ENCODE measurements at regions not wholly inside any gene's neighbourhood (a gene's known extent, or its start where the extent isn't known, plus 50 kb on each side); places are given as distances from the start of the nearest gene placed in this dataset.
"Not testable (repeated sequence)": the region's sequence is repeated elsewhere in the genome, so short reads cannot be mapped to it uniquely, and the experiment has no call there.

GRCh38 chr14:106488291-106488690 is 961.9 kb downstream of the TMEM121 start:
- no peak for DNase-seq

DNA sequence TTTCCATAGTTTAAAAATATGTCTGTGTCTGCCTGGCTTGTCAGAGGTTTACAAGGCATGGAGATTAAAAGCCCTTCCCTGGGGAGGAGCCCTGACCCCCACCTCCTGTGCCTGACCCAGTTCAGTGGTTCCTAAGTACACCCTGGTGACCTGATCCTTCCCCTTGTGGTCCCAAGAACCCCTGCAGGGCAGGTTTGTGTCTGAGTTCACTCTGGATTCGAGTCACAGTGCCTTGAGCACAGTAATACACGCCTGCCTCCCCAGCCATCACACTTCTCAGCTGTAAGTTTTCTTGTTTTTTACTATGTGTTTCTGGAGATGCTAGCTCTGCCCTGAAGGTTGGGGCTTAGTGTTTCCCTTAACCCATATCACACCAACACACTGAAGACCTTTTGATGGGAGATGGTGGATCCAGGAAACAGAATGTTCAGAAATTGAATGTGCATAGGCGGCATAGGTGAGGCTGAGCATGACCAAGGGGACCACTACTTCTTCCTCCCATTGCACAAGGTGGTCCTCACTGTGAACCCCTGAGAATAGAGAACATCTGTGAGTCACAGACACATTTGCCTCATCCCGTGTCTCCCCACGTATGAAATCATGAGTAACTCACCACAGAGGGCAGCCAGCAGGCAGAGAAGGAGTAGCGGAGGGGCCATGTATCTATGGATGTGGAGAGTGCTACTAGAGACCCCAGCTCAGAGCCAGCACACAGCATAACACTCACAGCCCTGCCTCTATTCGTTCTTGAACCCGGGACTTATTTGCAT is 962.9 kb downstream of the TMEM121 start:
- no peak for DNase-seq

GRCh38 chr14:106490442-106490841 is 964.1 kb downstream of the TMEM121 start:
- DNase-seq = no peak

DNA sequence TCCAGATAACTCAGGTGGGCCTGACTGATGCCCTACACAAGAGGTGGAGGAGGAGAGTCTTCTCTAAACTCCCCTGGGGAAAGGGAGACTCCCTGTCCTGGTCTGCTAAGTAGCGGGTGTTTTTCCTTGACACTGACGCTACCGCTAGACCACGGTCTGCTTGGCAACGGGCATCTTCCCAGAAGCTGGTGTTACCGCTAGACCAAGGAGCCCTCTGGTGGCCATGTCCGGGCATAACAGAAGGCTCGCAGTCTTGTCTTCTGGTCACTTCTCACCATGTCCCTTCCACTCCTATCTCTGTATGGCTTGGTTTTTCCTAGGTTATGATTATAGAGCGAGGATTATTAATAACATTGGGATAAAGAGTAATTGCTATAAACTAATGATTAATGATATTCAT is 965.5 kb downstream of the TMEM121 start:
- DNase-seq = no peak

- DNase-seq = no peak
Observed at GRCh38 chr14:106493962-106494823, 967.8 kb downstream of the TMEM121 start.

DNA sequence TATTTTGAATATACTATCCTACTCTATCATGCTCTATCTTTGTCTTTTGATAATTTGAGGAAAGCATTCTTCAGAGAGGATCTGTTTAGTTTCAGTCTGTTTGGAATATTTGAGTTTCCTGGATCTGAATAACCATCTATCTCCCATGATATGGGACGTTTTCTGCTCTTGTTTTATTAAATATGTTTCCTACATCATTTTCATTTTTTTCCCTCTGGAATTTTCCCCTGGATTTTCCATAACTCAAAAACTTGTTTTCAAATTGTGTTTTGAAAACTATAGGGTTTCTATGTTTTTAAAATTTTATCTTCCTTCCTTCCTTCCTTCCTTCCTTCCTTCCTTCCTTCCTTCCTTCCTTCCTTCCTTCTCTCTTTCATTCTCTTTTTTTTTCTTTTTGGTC is 974.2 kb downstream of the TMEM121 start:
- DNase-seq = no peak

GRCh38 chr14:106501898-106502297 is 975.5 kb downstream of the TMEM121 start:
- no peak for DNase-seq

DNA sequence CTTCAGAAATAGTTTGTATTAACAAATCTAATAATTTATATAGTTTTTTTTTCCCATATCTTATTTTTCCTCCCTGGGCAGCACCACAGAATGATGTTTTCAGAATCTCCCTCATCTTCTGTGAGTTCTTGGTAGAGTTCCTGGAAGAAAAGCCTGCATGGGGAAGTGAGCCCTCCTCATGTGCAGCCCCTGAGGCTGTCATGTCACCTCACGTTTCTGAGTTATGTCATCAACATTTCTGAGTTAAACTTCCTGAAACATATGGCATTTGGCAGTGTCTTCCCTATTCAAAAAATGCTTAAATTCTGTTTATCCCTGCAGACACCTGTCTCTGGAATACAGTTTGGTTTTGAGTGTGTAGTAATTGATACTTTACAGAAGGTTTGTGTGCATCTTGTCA is 979.0 kb downstream of the TMEM121 start:
- no peak for DNase-seq

DNA sequence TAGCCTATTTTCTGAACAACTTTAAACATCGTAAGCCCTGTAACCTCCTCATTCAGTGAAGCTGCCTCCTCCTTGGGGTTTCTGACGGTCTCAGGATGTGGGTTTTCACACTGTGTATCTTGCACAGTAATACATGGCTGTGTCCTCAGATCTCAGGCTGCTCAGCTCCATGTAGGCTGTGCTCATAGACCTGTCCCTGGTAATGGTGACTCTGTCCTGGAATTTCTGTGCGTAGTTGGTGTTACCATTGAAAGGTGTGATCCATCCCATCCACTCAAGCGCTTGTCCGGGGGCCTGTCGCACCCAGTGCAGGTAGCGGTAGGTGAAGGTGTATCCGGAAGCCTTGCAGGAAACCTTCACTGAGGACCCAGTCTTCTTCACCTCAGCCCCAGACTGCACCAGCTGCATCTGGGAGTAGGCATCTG is 980.5 kb downstream of the TMEM121 start:
- no peak for DNase-seq

DNA sequence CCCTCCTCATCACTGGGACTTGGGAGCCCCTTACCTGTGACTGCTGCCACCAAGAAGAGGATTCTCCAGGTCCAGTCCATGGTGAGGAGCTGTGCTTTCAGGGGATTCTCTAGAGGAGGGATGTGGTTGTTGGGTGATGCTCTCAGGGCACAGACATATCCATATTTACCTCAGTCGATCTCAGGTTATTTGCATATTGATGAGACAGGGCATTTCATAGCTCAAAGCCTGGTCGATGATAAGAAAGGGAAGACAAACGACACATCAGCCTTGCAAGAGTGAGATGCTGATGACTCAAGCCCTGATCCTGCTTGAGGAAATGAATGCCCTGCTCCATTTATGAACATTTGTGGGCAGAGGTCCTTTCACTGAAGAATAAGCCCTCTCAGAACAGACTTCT is 981.0 kb downstream of the TMEM121 start:
- DNase-seq = no peak

GRCh38 chr14:106508216-106508615 is 981.8 kb downstream of the TMEM121 start:
- no peak for DNase-seq

GRCh38 chr14:106509176-106509575 is 982.8 kb downstream of the TMEM121 start:
- DNase-seq = no peak

DNA sequence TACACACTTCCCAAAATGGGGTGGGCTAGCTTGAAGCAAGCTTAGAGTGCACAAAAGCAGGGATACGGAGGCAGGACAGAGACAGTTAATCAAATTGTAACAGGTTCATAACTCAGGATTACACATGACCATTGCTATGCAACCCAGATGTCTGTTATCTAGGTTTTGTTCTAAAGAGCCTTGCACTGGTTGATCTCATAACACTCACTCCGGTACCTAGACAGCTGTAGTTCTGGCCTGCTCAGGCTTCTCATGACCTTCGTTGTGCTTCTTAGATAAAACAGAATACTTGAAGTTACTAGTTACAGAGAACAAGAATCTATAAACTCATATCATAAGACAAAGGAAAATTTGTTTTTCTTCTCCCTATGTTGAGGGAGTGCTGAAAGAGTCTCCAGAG is 983.4 kb downstream of the TMEM121 start:
- no peak for DNase-seq

- no peak for DNase-seq
Observed at GRCh38 chr14:106511006-106511799, 984.8 kb downstream of the TMEM121 start.

DNA sequence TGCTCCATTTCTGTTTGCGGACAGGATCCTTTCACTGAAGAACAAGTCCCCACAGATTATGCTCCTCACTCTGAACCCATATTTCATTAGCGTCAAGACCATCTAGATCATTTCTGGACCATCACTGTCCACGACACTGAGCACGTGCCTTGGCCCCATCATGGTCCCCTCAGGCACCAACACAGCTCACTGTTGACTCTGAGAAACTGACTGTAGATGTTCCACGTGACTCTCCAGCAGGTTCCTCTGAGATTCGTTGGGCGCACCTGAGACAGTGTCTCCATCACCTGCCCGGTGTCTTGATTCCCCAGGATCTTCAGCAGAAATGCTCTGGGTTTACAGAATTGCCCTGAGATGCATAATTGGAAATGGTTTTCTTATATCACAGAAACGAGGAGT is 985.4 kb downstream of the TMEM121 start:
- DNase-seq = no peak

DNA sequence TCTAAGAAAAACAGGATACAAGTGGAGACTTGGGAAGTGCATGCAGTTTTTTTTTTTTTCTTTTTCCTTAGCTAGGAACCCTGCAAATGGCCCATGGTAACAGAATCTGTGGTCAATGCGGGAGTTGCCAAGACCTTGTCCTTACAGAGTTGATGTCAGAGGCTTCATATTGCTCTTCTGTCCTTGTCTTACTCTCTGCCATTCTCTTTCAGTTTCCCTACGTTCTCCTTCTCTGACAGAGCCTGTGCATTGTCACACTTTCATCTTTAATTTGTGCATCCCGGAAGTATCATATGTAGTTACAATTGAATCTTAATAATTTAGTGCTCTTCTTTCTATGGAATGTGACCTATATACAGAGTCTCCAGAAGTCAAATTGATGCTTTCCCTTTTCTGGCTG is 986.9 kb downstream of the TMEM121 start:
- no peak for DNase-seq

- no peak for DNase-seq
Observed at GRCh38 chr14:106518054-106518943, 991.9 kb downstream of the TMEM121 start.

- DNase-seq = not testable (repeated sequence)
Observed at GRCh38 chr14:106522118-106522517, 995.7 kb downstream of the TMEM121 start.

DNA sequence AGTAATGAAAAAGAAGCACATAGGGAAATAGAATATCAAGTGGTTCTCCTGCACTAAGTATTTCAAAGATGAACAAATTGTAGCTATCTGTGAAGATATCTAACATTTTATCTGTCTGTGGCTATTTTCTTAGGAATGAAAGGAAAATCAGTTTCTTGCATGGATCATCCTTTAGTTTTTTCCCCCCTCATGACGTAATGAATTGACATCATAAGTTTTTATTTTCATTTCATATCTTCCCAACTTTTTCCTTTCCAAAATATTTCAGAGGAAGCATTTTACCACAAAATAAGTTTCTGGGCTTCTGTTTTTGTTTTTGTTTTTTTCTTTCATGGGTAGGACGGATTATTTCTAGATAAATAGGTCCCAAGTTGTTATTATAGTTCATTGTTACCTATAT is 996.6 kb downstream of the TMEM121 start:
- DNase-seq = no peak

- no peak for DNase-seq
Observed at GRCh38 chr14:106528717-106529116, 1002.3 kb downstream of the TMEM121 start.

GRCh38 chr14:106530031-106530422 is 1003.6 kb downstream of the TMEM121 start:
- no peak for DNase-seq

DNA sequence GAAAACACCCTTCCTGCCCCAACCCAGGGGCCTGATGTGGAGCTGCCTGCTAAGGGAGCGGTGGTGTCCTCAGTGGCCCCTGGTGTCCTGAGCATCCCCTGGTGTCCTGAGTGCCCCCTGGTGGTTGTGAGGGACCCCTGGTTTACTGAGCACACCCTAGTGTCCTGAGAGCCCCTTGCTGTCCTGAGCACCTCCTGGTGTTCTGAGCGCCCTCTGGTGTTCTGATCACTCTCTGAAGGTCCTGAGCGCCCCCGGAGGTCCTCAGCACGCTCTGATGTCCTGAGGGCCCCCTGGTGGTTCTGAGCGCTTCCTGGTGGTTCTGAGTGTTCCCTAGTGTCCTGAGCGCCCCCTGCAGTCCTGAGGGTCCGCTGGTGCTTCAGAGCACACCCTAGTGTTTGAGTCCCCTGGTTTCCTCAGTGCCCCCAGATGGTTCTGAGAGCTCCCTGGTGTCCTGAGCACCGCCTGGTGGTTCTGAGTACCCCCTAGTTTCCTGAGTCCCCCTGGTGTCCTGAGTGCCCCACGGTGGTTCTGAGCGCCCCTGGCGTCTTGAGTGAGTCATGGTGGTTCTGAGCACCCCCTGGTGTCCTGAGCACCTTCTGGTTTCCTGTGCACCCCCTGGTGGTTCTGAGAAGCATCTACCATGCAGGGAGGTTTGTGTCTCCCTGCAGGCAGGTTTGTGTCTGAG is 1004.2 kb downstream of the TMEM121 start:
- DNase-seq = no peak
